Loucy (cell line): ENCODE measurements at regions not wholly inside any gene's neighbourhood (a gene's known extent, or its start where the extent isn't known, plus 50 kb on each side); places are given as distances from the start of the nearest gene placed in this dataset.

Source experiments
- H2AFZ ChIP-seq: fragments of 200-600 bp; sonication (generic); 2 replicates; pipeline ENCODE4 v1.6.0; 2016; ENCODE audit warnings: antibody characterized with exemption, mild to moderate bottlenecking, low read length, moderate library complexity
- H3F3A ChIP-seq: fragments of 200-600 bp; 2 replicates; pipeline ENCODE4 v1.6.0; 2016; ENCODE audit warnings: antibody characterized with exemption, low read depth, mild to moderate bottlenecking
- H3K27me3 ChIP-seq: fragments of 200-600 bp; sonication (generic); 2 replicates; pipeline ENCODE4 v1.6.1; 2014; ENCODE audit warnings: low read length, mild to moderate bottlenecking; ENCODE audit not compliant: insufficient read depth, poor library complexity, severe bottlenecking
- H3K36me3 ChIP-seq: fragments of 200-600 bp; sonication (generic); 2 replicates; pipeline ENCODE4 v1.6.1; 2016; ENCODE audit warnings: low read length; ENCODE audit not compliant: insufficient read depth
- H3K4me1 ChIP-seq: fragments of 200-600 bp; sonication (generic); 2 replicates; pipeline ENCODE4 v1.5.1; 2014; ENCODE audit warnings: low read length, mild to moderate bottlenecking; ENCODE audit not compliant: insufficient read depth, poor library complexity, severe bottlenecking
- H3K4me2 ChIP-seq: fragments of 200-600 bp; sonication (generic); 2 replicates; pipeline ENCODE4 v1.6.0; 2014; ENCODE audit warnings: antibody characterized with exemption, low read length, low read depth, mild to moderate bottlenecking; ENCODE audit not compliant: poor library complexity, severe bottlenecking
- H3K4me3 ChIP-seq: fragments of 200-600 bp; sonication (generic); 2 replicates; pipeline ENCODE4 v1.5.1; 2014; ENCODE audit warnings: low read length, mild to moderate bottlenecking, mixed read lengths; ENCODE audit not compliant: poor library complexity, severe bottlenecking
- H3K79me2 ChIP-seq: fragments of 200-600 bp; sonication (generic); 2 replicates; pipeline ENCODE4 v1.6.1; 2014; ENCODE audit warnings: low read length; ENCODE audit not compliant: insufficient read depth
- H3K9ac ChIP-seq: fragments of 200-600 bp; sonication (generic); 2 replicates; pipeline ENCODE4 v1.6.0; 2014; ENCODE audit warnings: mild to moderate bottlenecking, low read depth, low read length, moderate library complexity; ENCODE audit not compliant: poor library complexity, severe bottlenecking
- H3K9me2 ChIP-seq: fragments of 200-600 bp; sonication (generic); replicated peaks from 2 replicates; pipeline ENCODE4 v1.6.1; 2016; ENCODE audit warnings: low read depth, low read length, mixed read lengths
- H3K9me3 ChIP-seq: fragments of 200-600 bp; sonication (generic); 2 replicates; pipeline ENCODE4 v1.6.1; 2014; ENCODE audit warnings: mild to moderate bottlenecking, antibody characterized with exemption, low read length, low read depth; ENCODE audit not compliant: insufficient read depth
- H4K20me1 ChIP-seq: fragments of 200-600 bp; sonication (generic); 2 replicates; pipeline ENCODE4 v1.6.0; 2014; ENCODE audit warnings: antibody characterized with exemption, low read length, mild to moderate bottlenecking; ENCODE audit not compliant: insufficient read depth, poor library complexity, severe bottlenecking
- CTCF ChIP-seq: fragments of 200-600 bp; sonication (generic); conservative IDR thresholded peaks from 2 replicates; pipeline ENCODE4 v1.5.1; 2014; ENCODE audit warnings: mild to moderate bottlenecking, antibody characterized with exemption, low read length
- EZH2phosphoT487 ChIP-seq: fragments of 200-600 bp; IDR thresholded peaks from 2 replicates; pipeline ENCODE4 v1.6.1; 2018; ENCODE audit warnings: antibody characterized with exemption, mild to moderate bottlenecking, moderate library complexity, borderline replicate concordance

GRCh38 chr7:130940907-130941306 is 206.9 kb upstream of the KLF14 start:
- Histone ChIP-seq H3K4me2 (no peak overlapping the region), H3F3A (no peaks in the 10 kb centered on the region), H3K79me2 (peaks cover 13% of the 10 kb centered on the region), H3K4me3 (no peak overlapping the region), H3K9me2 (no peaks in the 10 kb centered on the region), H2AFZ (no peak overlapping the region), H3K27me3 (no peaks in the 10 kb centered on the region), H3K9ac (no peak overlapping the region), H3K36me3 (peaks cover 25% of the 10 kb centered on the region; the same call in 1 of the 2 replicates), H3K9me3 (no peaks in the 10 kb centered on the region), H3K4me1 (no peaks in the 10 kb centered on the region), H4K20me1 (no peaks in the 10 kb centered on the region)
- TF ChIP-seq CTCF (no peak), EZH2phosphoT487 (no peak)

GRCh38 chr7:130941322-130942210 is 207.6 kb upstream of the KLF14 start:
- H3K36me3 ChIP-seq, result peaks cover 25% of the 10 kb centered on the region; the same call in 1 of the 2 replicates
- H2AFZ ChIP-seq, result no peak overlapping the region
- H3F3A ChIP-seq, result no peaks in the 10 kb centered on the region
- no peak overlapping the region for H3K9ac ChIP-seq
- no peak overlapping the region for H3K4me3 ChIP-seq
- TF ChIP-seq CTCF (no peak), EZH2phosphoT487 (no peak)
- H3K79me2 ChIP-seq, result peaks cover 19% of the 10 kb centered on the region
- no peaks in the 10 kb centered on the region for H3K27me3 ChIP-seq
- no peak overlapping the region for H3K4me2 ChIP-seq
- no peaks in the 10 kb centered on the region for H3K9me2 ChIP-seq
- no peaks in the 10 kb centered on the region for H3K9me3 ChIP-seq
- H3K4me1 ChIP-seq, result no peaks in the 10 kb centered on the region
- no peaks in the 10 kb centered on the region for H4K20me1 ChIP-seq

GRCh38 chr7:130942211-130942964 is 208.4 kb upstream of the KLF14 start:
- TF ChIP-seq CTCF, result no peak
- no peak for TF ChIP-seq EZH2phosphoT487
- Histone ChIP-seq H3K4me3 (no peak overlapping the region), H3K79me2 (peaks cover 28% of the 10 kb centered on the region), H3K9me2 (no peaks in the 10 kb centered on the region), H3K9me3 (no peaks in the 10 kb centered on the region), H3K36me3 (peaks cover 25% of the 10 kb centered on the region; the same call in 1 of the 2 replicates), H4K20me1 (peaks cover 3% of the 10 kb centered on the region), H3K4me2 (no peak overlapping the region), H3F3A (no peaks in the 10 kb centered on the region), H3K9ac (no peak overlapping the region), H3K27me3 (no peaks in the 10 kb centered on the region), H2AFZ (no peak overlapping the region), H3K4me1 (no peaks in the 10 kb centered on the region)
